HTR-8/SVneo (cell line): ENCODE measurements at regions not wholly inside any gene's neighbourhood (a gene's known extent, or its start where the extent isn't known, plus 50 kb on each side); places are given as distances from the start of the nearest gene placed in this dataset.
"Not testable (repeated sequence)": the region's sequence is repeated elsewhere in the genome, so short reads cannot be mapped to it uniquely, and the experiment has no call there.

Experiments
- DNase-seq: peaks from one replicate; pipeline ENCODE4 v3.0.0; 2011; ENCODE audit warnings: low spot score, mixed read lengths; ENCODE audit not compliant: insufficient read length
- FAIRE-seq: peaks from 2 replicates; lab custom pipeline; 2011; peaks lifted over from hg19 to GRCh38; lab: Jason Lieb, UNC

DNA sequence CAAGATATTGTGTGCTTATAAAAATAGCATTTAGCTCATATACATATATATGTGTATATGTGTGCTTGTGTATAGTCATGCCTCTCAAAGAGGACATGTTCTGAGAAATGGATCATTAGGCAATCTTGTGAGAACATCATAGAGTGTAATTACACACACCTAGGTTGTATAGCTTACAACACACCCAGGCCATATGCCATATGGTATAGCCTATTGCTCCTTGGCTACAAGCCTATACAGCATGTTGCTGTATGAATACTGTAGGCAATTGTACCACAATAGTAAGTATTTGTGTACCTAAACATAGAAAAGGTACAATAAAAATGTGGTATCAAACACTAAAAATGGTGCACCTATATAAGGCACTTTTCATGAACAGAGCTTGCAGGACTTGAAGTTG lies 1510.5 kb upstream of the LRRTM3 start:
- DNase-seq, result no peak
- FAIRE-seq, result no peak

DNA sequence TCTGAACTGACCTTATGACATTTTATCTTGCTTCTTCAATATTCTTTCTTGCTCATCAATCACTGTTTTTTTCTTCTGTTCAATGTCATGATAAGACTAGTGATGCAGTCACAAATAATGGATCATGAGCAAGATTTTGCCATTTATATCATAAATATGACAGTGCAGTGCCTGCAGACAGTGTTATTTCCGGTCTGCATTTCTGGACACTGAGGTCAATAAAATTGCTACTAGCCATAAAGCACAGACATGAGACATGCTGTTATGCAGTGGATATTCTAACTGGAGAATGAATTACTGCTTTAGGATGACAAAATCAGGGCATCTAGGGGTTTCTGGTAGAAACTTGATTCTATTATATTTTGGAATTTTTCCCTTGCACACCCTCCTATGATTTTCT lies 1509.7 kb upstream of the LRRTM3 start:
- FAIRE-seq, result no peak
- DNase-seq, result peak; percentile 14

DNA sequence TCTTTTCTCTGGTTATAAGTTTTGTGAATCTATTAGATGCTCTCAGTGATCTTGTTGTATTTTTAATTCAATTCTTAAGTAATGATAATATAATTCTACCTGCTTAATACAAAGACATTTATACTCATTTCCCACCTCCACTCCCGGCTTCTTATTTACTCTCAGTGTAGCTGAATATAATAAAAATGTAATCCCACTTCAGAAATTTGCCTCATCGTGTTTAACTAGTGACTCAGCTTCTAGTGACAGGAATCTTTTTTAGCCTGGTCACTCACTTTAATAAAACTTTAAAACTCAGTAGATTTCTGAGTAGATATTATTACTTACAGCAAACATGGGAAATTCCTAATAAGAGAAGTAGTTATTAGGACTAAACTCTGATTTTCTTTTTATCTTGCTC lies 1506.2 kb upstream of the LRRTM3 start:
- FAIRE-seq, result no peak
- DNase-seq, result no peak

DNA sequence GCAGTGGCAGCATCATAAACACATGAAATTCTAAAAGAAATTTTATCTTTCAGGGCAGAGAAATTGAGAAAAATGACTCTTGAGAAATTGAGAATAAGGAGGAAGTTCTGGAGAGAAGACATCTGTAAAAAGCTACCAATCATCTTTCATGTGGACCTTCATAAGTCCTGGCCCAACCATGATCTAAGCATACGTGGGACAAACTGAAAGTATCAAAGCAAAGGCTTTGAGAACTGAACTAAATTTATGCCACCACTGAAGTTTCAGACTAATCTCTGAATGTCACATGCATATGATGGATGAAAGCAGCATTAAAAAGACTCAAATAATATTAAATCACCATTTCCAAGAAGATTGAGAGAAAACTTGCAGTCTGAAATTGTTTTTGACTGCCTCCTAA lies 1502.8 kb upstream of the LRRTM3 start:
- DNase-seq (no peak), FAIRE-seq (no peak)

DNA sequence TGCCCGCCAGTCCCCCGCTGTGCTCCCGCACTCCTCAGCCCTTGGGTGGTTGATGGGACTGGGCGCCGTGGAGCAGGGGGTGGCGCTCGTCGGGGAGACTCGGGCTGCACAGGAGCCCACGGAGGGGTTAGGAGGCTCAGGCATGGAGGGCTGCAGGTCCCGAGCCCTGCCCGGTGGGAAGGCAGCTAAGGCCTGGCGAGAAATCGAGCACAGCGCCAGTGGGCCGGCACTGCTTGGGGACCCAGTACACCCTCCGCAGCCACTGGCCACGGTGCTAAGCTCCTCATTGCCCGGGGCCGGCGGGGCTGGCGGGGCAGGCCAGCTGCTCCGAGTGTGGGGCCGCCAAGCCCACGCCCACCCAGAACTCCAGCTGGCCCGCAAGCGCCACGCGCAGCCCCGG lies 1496.5 kb upstream of the LRRTM3 start:
- FAIRE-seq, DNase-seq: not testable (repeated sequence)

DNA sequence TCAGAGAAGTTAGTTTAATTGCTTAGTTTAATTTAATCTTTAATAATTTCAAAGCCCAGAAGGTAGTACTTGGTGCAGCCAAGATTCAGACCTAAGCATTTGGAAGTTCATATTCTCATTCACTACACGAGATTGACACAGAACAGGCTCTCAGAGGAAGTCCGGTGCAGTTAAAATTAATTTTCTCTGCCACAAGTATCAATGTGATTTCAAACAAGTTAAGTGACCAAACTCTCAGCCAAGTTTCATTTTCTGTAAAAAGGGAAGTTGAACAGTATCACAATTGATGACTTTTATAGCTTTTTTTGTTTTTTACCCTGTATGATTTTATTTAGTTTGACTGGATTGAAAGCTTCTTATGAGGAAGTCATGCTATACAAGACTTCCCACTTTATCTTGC lies 1494.9 kb upstream of the LRRTM3 start:
- no peak for DNase-seq
- FAIRE-seq, result no peak

DNA sequence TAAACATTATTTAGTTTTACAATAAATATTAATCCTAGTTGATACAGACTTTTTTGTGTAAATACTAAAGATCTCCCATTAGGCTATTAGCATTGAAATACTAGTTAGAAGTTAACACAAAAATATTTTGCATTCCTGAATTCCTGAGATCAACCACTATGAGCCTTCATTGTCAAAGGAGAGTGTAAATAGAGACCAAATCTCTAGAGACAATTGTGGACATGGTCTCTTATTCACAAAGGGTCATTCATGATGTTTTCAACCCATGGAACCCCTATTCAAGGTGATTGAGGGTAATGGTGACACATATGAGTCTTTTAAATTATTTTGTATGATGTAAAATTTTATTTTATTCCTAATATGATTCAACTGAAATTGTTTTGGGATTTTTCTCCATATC lies 1454.8 kb upstream of the LRRTM3 start:
- no peak for FAIRE-seq

DNA sequence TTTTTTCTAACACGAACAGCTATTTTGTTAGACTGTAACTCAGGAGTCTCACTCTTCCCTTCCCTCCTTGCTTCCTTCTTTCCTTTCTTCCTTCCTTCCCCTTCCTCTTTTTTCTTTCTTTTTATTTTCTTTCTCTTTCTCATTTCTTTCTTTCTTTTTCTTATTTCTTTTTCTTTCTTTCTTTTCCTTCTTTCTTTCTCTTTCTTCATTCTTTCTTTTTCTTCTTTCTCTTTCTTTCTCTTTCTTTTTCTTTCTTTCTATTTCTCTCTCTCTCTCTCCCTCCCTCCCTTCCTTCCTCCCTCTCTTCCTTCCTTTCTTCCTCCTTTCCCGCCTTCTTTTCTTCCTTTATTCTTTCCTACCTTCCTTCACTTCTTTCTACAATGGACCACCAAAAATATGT lies 1443.0 kb upstream of the LRRTM3 start:
- no peak for FAIRE-seq
- DNase-seq, result no peak

More for the DNA sequence above, 1454.8 kb upstream of the LRRTM3 start:
- no peak for DNase-seq

DNA sequence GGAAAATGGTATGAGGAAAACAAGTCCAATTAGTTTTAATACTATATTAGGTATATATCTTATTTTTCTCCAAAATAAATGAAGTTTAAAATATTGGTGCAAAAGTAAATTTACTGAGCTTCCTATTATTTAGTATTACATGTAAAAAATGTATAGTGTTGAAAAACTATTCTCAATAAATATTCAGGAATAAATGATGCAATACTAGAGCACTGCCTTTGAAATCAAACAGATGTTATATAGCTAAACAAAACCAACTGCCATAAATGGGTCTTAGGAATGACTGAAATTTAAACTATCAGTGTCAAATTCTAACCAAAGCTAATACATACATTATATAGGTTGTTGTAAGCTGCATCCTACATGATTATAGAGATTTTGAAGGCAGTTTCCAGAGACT lies 1434.0 kb upstream of the LRRTM3 start:
- FAIRE-seq (no peak), DNase-seq (no peak)

DNA sequence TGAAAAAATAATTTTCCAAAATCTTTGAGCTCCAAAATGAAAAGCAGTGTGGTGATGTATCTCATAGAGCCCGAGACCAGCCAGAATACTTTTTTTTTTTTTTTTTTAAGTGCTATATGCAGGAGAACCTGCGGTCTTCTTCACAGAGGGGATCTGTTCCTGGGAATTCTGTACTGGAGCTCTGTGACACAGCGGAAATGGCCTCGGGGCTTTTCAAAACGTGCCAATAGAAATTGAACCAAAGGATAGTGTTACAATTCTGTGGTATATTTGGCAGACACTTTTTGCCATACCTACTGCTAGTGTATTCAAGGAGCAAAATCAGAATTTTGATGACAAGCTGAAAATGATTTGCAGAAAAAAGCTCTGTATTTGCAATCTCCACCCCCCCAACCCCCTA lies 1429.3 kb upstream of the LRRTM3 start:
- no peak for DNase-seq

DNA sequence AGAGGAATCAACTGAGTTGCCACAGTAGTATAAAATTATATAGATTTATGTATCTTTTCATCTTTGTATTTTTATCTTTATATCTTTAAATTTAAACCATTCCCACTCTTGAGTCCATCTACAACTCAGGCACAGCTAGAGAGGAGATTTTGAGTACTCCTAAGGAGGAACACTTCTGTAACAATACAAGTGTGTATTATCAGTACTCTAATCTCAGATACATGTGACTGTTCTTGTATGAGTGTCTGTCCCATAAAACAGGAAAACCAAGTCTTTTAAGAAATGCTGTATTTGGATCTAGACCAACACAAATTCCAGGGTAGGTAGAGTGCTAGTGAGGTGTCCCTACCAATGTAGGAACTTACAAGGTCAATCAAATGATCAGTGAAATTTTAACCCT lies 1428.0 kb upstream of the LRRTM3 start:
- DNase-seq (no peak), FAIRE-seq (no peak)

More for the DNA sequence above, 1429.3 kb upstream of the LRRTM3 start:
- FAIRE-seq, result no peak

DNA sequence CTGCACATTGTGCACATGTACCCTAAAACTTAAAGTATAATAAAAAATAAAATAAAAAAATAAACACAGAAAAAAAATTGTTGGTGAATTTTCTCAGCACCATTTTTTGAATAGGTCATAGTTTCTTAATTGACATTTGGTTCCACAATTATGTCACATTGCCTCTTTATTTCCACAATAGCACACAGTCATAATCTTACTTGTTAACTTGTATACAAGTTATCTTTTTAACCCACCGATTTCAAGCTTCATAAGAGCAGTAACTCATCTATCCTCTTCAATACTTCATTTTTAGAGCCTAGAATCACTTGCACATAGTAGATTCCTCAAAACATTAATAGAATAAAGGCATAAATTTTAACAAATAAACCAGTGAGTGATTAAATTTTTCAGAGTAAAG lies 1425.1 kb upstream of the LRRTM3 start:
- no peak for FAIRE-seq
- DNase-seq, result no peak

DNA sequence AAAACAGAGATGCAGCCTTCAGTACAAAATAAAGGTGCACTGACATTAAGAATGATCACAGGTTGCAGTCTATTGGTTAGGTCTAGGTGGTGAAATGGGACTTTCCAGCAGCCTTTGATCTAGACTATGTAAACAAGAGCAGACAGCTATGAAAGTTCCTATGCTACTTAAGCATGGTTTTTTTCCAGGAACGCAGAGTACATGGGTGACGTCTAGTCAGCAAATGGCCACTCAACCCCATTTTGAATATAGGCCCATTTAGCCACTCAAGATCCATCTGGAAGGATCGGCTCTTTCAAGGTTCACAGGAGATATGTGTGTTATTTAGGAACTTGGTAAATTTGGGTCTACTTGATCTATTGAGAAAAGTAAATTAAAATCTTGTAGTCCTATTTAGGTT lies 1424.6 kb upstream of the LRRTM3 start:
- DNase-seq, result no peak
- no peak for FAIRE-seq

DNA sequence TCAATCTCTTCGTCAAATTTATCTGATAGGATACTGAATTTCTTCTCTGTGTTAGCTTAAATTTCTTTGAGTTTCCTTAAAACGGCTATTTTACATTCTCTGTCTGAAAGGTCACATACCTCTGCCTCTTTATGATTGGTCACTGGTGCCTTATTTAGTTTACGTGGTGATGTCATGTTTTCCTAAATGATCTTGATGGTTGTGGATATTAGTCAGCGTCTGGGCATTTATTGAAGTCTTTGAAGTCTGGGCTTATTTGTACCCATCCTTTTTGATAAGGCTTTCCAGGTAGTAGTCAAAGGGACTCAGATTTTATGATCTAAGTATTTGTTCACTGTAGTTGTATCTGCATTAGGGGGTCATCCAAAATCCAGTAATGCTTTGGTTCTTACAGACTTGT lies 1407.5 kb upstream of the LRRTM3 start:
- DNase-seq (no peak), FAIRE-seq (no peak)

DNA sequence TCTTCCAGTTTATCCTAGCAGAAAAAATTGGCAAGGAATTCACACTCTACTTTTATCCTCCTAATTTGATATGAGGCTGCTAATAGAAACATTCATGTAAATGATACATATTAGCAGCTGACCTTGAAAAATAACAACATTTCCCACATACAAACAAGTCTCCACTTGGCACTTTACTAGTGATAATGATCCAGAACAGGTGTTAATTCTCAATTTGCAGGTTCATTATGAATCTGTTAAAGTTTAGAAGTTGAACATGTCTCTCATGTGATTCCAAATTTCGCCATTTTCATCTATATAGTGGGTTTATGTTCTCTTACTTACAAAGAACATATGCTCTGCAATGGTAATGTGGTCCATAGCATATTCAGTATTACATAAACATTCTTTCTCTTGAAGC lies 1396.8 kb upstream of the LRRTM3 start:
- no peak for DNase-seq
- FAIRE-seq, result no peak

DNA sequence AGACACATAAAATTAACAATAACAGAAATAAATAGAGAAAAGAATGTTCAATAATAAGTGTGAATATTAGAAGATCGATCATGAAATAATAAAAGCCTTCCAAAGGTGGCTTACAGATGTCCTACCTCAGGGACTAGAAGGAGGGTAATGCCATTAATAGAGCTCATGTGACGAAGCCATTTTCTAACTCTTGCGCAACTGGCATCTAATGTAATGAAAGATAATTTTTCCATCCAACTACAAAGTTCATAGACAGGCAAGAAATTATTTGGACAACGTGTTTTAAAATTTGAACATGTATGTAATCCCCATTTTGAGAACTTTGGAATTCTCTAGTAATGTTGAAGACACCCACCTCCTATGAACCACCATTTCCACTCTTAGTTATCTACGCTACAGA lies 1394.3 kb upstream of the LRRTM3 start:
- no peak for FAIRE-seq
- no peak for DNase-seq

DNA sequence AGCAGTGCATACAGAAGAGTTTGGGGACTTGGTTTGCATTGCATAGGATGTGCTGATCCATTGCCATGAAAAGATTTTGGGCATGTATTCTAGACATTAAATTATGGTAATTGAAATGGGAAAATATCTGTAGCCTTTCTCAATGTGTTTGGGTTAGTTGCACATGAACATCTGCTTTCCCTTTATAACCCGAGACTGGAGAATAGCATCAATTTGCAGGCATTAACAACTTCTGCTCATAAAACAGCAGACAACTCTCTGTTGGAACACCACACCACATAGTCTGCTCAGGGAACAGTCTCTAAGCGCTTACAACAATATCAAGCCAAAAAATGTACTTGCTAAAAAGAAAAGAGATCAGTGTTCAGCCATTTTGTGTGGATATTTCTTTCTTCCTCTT lies 1391.1 kb upstream of the LRRTM3 start:
- no peak for DNase-seq
- no peak for FAIRE-seq

DNA sequence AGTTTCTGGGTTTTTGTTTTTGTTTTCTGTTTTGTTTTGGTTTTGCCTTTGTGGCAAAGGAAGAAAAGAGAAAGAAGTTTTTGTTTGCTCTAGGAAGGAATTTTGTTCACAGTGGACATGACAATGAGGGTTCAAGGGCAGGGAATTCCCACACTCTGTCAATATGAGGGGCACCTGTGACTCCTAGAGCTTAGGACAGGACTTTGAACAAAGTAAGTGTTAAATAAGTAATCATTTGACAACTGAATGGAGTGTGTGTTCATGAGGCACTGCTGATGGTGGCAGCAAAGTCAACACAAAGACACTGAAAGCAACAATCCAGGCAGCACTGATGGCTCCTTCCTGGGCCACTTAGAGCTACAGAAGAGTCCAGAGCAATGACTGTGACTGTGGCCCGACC lies 1381.1 kb upstream of the LRRTM3 start:
- no peak for DNase-seq
- FAIRE-seq, result no peak

DNA sequence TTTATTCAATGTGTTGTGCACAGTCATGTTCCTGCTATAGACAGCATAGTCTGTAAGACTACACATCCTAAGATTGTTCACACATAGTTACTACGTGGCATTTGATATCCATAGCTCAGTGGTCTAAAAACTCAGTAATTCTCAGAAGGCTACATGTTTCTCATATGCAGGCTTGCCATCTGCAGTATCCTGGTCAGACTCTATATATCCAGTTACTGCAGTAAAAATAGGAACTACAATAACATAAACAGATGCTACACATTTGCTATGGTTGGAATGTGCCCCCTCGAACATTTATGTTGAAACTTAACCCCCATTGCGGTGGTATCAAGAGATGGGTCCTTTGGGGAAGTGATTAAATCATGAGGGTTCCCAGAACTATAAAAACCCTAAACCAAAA lies 1377.8 kb upstream of the LRRTM3 start:
- FAIRE-seq, result no peak
- DNase-seq, result no peak

DNA sequence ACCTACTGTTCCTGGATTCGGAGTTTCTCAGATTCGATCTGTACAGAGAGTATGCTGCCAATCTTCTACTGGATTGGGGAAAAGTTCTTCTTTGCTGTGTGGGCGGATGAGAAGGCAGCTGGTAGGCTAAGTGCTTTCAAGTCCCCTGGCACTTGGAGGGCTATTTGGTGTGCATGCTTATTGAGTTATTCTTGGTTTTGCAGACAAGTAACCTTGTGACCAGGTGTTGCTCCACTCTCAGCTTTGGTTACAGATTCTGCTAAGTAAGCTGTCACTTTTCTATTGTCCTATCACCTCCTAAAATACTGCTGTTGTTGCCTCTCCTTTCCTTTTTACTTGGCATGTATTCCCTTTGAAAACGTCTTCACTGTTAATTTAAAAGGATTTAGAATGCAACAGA lies 1375.1 kb upstream of the LRRTM3 start:
- DNase-seq (no peak), FAIRE-seq (no peak)

DNA sequence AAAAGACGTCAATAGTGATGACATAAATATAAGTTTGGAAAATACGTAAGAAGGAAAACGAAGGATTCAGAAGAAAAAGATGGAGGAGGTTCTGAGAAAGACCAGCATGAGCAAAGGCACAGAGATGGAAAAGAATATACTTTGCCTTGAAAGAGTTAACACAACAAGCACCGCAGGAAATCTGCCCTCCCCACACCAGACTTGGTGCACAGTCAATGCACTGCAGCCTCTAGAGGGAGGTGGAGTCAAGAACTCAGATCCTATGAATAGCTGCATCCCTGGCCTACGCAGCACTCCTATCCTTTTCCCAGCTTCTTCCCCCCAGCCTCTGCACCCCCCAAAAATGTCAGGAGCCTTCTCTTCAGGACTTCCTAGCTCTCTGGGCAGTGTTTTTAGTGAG lies 1370.6 kb upstream of the LRRTM3 start:
- FAIRE-seq (no peak), DNase-seq (no peak)

DNA sequence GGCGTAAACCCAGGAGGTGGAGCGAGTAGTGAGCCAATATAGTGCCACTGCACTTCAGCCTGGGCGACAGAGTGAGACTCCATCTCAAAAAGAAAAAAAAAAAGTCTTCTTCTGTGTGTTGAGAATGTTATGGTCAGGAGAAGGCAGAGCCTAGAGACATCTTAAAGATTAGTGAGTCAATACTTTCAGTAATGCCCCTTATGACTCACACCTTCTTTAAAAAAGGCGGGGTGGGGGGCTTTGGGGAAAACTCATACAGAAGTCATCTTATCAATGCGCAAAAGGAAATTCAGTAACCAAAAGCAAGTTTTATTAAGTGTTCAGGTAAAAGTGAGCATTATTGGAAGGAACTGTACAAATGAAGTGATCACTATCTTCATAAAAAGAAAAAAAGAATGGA lies 1369.8 kb upstream of the LRRTM3 start:
- DNase-seq (no peak), FAIRE-seq (no peak)

DNA sequence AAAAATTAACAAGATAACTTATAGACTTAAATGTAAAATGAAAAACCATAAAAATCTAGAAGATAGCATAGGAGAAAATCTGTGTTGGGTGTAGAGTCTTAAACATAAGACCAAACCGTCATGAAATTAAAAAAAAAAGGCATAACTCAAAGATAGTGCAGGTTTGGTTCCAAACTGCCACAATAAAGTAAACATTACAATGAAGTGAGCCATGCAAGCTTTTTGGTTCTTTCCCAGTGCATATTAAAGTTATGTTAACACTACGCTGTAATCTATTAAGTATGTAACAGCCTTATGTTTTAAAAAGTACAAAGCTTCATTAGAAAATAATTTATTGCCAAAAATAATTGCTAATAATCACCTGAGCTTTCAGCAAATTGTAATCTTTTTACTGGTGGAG lies 1366.5 kb upstream of the LRRTM3 start:
- FAIRE-seq (no peak), DNase-seq (no peak)
